NT2/D1 (cell line): ENCODE measurements at regions not wholly inside any gene's neighbourhood (a gene's known extent, or its start where the extent isn't known, plus 50 kb on each side); places are given as distances from the start of the nearest gene placed in this dataset.

Source experiments
- DNase-seq: peaks from one replicate; pipeline ENCODE4 v3.0.0-alpha.2; 2011; ENCODE audit warnings: low read depth, low spot score
- H3K27me3 ChIP-seq: 2 replicates; pipeline ENCODE4 v1.6.0; 2011; ENCODE audit warnings: mild to moderate bottlenecking; ENCODE audit not compliant: insufficient read length, insufficient read depth
- H3K36me3 ChIP-seq: 2 replicates; pipeline ENCODE4 v1.6.1; 2011; ENCODE audit warnings: mild to moderate bottlenecking, low read length, mixed read lengths; ENCODE audit not compliant: insufficient read depth, insufficient read length
- H3K4me1 ChIP-seq: 2 replicates; pipeline ENCODE4 v1.5.1; 2011; ENCODE audit not compliant: insufficient read depth, insufficient read length
- H3K4me3 ChIP-seq: 2 replicates; pipeline ENCODE4 v1.5.1; 2011; ENCODE audit warnings: low read depth; ENCODE audit not compliant: insufficient read length
- H3K9ac ChIP-seq: 2 replicates; pipeline ENCODE4 v1.6.0; 2011; ENCODE audit warnings: low read depth; ENCODE audit not compliant: insufficient read length
- H3K9me3 ChIP-seq: 2 replicates; pipeline ENCODE4 v1.5.1; 2011; ENCODE audit warnings: mild to moderate bottlenecking, low read length; ENCODE audit not compliant: insufficient read depth
- SUZ12 ChIP-seq: IDR thresholded peaks from 2 replicates; pipeline ENCODE4 v1.6.1; 2011; ENCODE audit not compliant: insufficient read length, insufficient read depth; ENCODE audit errors: extremely low read depth
- YY1 ChIP-seq: IDR thresholded peaks from 2 replicates; pipeline ENCODE4 v1.6.1; 2011; ENCODE audit not compliant: insufficient read length, insufficient read depth
- ZNF274 ChIP-seq: IDR thresholded peaks from 2 replicates; pipeline ENCODE4 v1.6.1; 2011; ENCODE audit warnings: mild to moderate bottlenecking, low read depth, low read length

DNA sequence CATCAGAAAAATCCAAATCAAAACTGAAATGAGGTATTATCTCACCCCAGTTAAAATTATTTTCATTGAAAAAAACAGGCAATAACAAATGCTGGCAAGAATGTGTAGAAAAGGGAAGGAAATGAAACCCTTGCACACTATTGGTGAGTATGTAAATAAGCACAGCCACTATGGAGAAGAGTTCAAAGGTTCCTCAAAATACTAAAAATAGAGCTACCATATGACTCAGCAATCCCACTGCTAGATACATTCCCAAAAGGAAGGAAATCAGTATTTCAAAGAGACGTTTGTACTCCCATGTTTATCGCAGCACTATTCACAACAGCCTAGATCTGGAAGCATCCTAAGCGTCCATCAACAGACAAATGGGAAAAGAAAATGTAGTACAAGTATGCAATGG, 932.4 kb downstream of the PCDH18 start:
- H3K9me3 ChIP-seq, result no peaks in the 10 kb centered on the region
- H3K9ac ChIP-seq, result no peak overlapping the region
- no peaks in the 10 kb centered on the region for H3K36me3 ChIP-seq
- DNase-seq, result no peak
- no peak overlapping the region for H3K4me3 ChIP-seq
- no peaks in the 10 kb centered on the region for H3K27me3 ChIP-seq
- H3K4me1 ChIP-seq, result no peaks in the 10 kb centered on the region
- TF ChIP-seq SUZ12, result no peak
- no peak for TF ChIP-seq ZNF274
- TF ChIP-seq YY1, result no peak

DNA sequence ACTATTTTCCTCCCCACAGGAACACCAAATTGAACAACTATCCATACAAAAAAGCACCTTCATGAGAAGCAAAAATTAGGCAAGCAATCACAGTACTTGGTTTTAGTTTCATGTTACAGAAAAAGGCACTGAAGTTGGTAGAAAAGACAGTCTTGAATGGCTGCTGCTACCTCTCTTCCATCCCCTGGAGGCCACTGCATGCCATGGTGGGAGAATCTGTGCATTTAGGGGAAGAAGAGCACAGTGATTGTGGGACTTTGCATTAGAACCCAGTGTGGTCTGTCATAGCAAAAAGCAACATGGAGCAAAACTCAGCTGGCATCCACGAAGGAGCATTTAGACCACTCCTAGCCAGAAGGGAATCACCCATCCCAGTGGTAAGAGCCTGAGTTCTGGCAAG, 941.9 kb downstream of the PCDH18 start:
- DNase-seq, result no peak
- Histone ChIP-seq H3K36me3 (no peaks in the 10 kb centered on the region), H3K4me1 (no peaks in the 10 kb centered on the region), H3K9ac (no peak overlapping the region), H3K27me3 (no peaks in the 10 kb centered on the region), H3K4me3 (no peak overlapping the region), H3K9me3 (no peaks in the 10 kb centered on the region)
- no peak for TF ChIP-seq SUZ12
- no peak for TF ChIP-seq ZNF274
- TF ChIP-seq YY1, result no peak

DNA sequence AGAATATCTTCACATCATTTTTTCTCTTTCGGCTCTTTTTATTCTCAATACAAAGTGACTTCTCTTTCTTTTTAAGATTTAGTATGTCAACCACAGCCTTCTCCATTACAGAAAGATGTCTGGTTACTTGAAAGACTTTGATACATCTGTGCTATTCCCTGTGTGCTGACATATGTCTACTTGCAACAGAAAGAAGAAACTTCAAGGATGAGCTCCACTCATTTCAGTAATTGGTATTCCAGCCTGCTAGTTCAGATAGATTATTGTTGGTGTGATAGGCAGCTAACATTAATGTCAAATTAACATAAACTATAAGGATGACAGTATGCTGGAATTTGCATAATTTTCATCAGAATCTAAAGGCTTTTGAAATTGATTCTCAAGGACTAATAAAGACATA, 948.7 kb downstream of the PCDH18 start:
- Histone ChIP-seq H3K9me3 (no peaks in the 10 kb centered on the region), H3K4me1 (no peaks in the 10 kb centered on the region), H3K9ac (no peak overlapping the region), H3K36me3 (no peaks in the 10 kb centered on the region), H3K27me3 (no peaks in the 10 kb centered on the region), H3K4me3 (no peak overlapping the region)
- no peak for DNase-seq
- no peak for TF ChIP-seq ZNF274
- no peak for TF ChIP-seq SUZ12
- TF ChIP-seq YY1, result no peak

DNA sequence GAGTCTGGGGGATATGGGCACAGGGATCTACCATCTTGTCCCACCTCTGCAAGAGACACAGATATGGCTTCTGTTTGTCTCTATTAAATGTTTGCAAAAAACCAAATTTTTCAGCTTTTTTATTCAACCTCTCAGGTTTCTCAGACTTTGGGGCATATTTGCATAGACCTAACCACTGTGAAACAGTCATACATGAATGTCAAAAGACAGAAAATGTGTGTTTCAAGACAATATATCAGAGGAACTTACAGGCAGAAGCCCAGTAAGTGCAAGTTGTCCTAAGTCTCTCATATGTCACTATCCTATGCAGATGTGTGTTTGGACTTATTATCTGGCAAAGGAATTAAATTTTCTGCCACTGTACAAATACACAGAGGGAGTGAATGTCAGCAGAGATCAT, 951.2 kb downstream of the PCDH18 start:
- no peak overlapping the region for H3K9ac ChIP-seq
- H3K4me3 ChIP-seq, result no peak overlapping the region
- DNase-seq, result no peak
- H3K9me3 ChIP-seq, result no peaks in the 10 kb centered on the region
- no peaks in the 10 kb centered on the region for H3K27me3 ChIP-seq
- H3K4me1 ChIP-seq, result no peaks in the 10 kb centered on the region
- TF ChIP-seq YY1 (no peak), SUZ12 (no peak), ZNF274 (no peak)
- no peaks in the 10 kb centered on the region for H3K36me3 ChIP-seq

DNA sequence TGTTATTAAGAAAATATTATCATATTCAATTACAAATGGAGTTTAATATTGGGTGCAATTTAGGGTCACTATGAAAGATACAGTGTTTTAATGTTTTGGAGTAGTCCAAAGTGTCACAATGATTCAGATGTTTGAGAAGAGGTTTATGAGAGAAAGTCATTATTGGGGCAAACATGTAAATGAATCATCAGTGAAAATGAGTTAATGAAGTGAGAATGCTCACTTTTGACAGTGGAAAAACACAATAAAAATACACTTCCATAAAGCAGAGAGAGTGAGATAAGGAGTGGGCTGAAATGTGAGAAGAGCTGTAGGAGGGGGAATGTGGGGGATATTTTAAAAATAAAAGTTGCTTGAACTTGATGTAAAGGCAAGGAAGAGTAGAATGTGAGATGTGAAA, 957.1 kb downstream of the PCDH18 start:
- H3K36me3 ChIP-seq, result no peaks in the 10 kb centered on the region
- TF ChIP-seq YY1 (no peak), ZNF274 (no peak), SUZ12 (no peak)
- no peaks in the 10 kb centered on the region for H3K4me1 ChIP-seq
- no peak for DNase-seq
- no peaks in the 10 kb centered on the region for H3K27me3 ChIP-seq
- H3K9me3 ChIP-seq, result no peaks in the 10 kb centered on the region
- H3K4me3 ChIP-seq, result no peak overlapping the region
- no peak overlapping the region for H3K9ac ChIP-seq

DNA sequence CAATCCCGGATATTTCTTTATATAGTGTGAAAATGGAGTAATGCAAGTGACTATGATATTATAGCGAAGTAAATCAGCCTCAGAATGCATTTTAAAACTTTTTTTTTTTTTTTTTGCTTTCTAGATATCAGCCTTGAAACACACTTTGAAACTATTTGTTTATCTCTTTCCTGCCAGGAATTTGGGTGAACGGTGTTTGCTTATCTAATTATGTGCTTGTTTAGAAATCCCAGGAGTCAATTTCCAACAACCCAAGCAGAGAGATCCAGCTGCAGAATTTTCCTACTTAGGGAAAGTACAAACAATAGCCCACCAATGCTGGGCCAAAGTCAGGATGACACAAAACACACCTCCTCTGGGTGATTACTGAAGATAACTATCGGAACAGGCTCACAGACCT, 958.8 kb downstream of the PCDH18 start:
- Histone ChIP-seq H3K36me3 (no peaks in the 10 kb centered on the region), H3K4me1 (no peaks in the 10 kb centered on the region), H3K9me3 (no peaks in the 10 kb centered on the region), H3K4me3 (no peak overlapping the region), H3K9ac (no peak overlapping the region), H3K27me3 (no peaks in the 10 kb centered on the region)
- TF ChIP-seq ZNF274, result no peak
- no peak for TF ChIP-seq SUZ12
- TF ChIP-seq YY1, result no peak
- DNase-seq, result no peak

DNA sequence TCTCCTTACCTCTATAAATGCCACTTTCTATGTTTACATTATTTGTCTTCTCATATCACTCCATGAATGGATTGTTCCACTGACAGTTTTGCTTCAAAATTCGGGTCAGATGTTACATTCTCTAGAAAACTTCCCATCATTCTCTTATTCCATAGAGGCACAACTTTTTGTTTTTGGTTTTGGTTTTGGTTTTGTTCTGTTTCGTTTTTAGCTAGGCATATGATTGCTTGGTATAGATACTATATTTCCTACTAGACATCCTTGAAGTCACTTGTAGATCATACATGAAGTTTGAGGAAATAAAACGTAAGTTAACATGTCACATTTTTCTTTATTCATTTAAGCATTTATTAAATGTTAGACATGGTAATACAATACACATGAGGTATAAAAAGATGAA, 961.0 kb downstream of the PCDH18 start:
- H3K36me3 ChIP-seq, result no peaks in the 10 kb centered on the region
- DNase-seq, result no peak
- H3K4me1 ChIP-seq, result no peaks in the 10 kb centered on the region
- H3K9ac ChIP-seq, result no peak overlapping the region
- H3K4me3 ChIP-seq, result no peak overlapping the region
- no peaks in the 10 kb centered on the region for H3K27me3 ChIP-seq
- no peaks in the 10 kb centered on the region for H3K9me3 ChIP-seq
- no peak for TF ChIP-seq ZNF274
- TF ChIP-seq YY1, result no peak
- no peak for TF ChIP-seq SUZ12

DNA sequence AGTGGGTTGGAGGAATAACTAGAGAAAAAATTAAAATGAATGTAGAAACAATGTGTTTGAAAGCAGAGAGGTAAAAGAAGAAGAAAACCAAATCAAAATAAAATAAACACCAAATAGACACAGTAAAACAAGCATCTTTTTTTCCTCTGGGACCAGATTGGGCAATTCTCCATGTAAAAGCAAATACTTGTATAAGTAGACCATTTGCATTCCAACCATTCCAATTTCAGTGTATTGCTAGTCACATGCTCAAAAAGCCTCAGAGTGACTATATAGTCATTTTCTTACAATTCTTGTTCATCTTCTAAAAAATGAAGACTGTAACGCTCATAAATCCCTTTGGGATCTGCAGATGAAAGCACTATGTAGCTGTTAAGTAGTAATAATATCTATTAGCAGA, 969.5 kb downstream of the PCDH18 start:
- no peak overlapping the region for H3K4me3 ChIP-seq
- H3K9me3 ChIP-seq, result no peaks in the 10 kb centered on the region
- no peaks in the 10 kb centered on the region for H3K36me3 ChIP-seq
- no peak for TF ChIP-seq ZNF274
- no peak for TF ChIP-seq YY1
- no peak for TF ChIP-seq SUZ12
- no peaks in the 10 kb centered on the region for H3K4me1 ChIP-seq
- no peak for DNase-seq
- no peak overlapping the region for H3K9ac ChIP-seq
- H3K27me3 ChIP-seq, result no peaks in the 10 kb centered on the region
